ENCODE measurements at regions not wholly inside any gene's neighbourhood (a gene's known extent, or its start where the extent isn't known, plus 50 kb on each side); places are given as distances from the start of the nearest gene placed in this dataset.

GRCh38 chr6:138550346-138550767 is 51.1 kb upstream of the NHSL1 start:
- intact Hi-C loops (cut with DNase I), result no loop called here

GRCh38 chr6:138554146-138554545 is 54.9 kb upstream of the NHSL1 start:
- intact Hi-C loops (cut with DNase I), result no loop called here
- DNase-seq (ENCODE audit: low spot score), result no peak

More at GRCh38 chr6:138550346-138550767, 51.1 kb upstream of the NHSL1 start:
- DNase-seq (ENCODE audit: low spot score), result no peak

- DNase-seq (ENCODE audit: low spot score), result no peak
- intact Hi-C loops (cut with DNase I), result no loop called here
These were observed 56.2 kb upstream of the NHSL1 start for GRCh38 chr6:138555421-138555988.

GRCh38 chr6:138557147-138557546 is 57.9 kb upstream of the NHSL1 start:
- intact Hi-C loops (cut with DNase I), result no loop called here
- no peak for DNase-seq (ENCODE audit: low spot score)

- DNase-seq (ENCODE audit: low spot score), result no peak
- intact Hi-C loops (cut with DNase I), result no loop called here
These were observed 59.8 kb upstream of the NHSL1 start for GRCh38 chr6:138559143-138559542.

- no peak for DNase-seq (ENCODE audit: low spot score)
- intact Hi-C loops (cut with DNase I), result no loop called here
These were observed 61.0 kb upstream of the NHSL1 start for GRCh38 chr6:138560130-138560860.

- intact Hi-C loops (cut with DNase I), result no loop called here
- DNase-seq (ENCODE audit: low spot score), result no peak
These were observed 63.4 kb upstream of the NHSL1 start for GRCh38 chr6:138562691-138563090.

- intact Hi-C loops (cut with DNase I), result no loop called here
These were observed 63.9 kb upstream of the NHSL1 start for GRCh38 chr6:138563231-138563630.

GRCh38 chr6:138563650-138564049 is 64.4 kb upstream of the NHSL1 start:
- no peak for DNase-seq (ENCODE audit: low spot score)
- intact Hi-C loops (cut with DNase I), result no loop called here

More at GRCh38 chr6:138563231-138563630, 63.9 kb upstream of the NHSL1 start:
- DNase-seq (ENCODE audit: low spot score), result no peak

GRCh38 chr6:138564170-138564721 is 65.0 kb upstream of the NHSL1 start:
- intact Hi-C loops (cut with DNase I), result no loop called here

GRCh38 chr6:138567052-138567451 is 67.8 kb upstream of the NHSL1 start:
- DNase-seq (ENCODE audit: low spot score), result no peak
- intact Hi-C loops (cut with DNase I), result no loop called here

More at GRCh38 chr6:138564170-138564721, 65.0 kb upstream of the NHSL1 start:
- DNase-seq (ENCODE audit: low spot score), result no peak

GRCh38 chr6:138568997-138569396 is 69.7 kb upstream of the NHSL1 start:
- intact Hi-C loops (cut with DNase I), result no loop called here

GRCh38 chr6:138569554-138569953 is 70.3 kb upstream of the NHSL1 start:
- intact Hi-C loops (cut with DNase I), result no loop called here
- DNase-seq (ENCODE audit: low spot score), result no peak

More at GRCh38 chr6:138568997-138569396, 69.7 kb upstream of the NHSL1 start:
- DNase-seq (ENCODE audit: low spot score), result no peak

- DNase-seq (ENCODE audit: low spot score), result no peak
- intact Hi-C loops (cut with DNase I), result loop anchor here (5.0 kb wide), 2 partner anchors 33 to 143 kb away; no protein-coding TSS in a partner anchor
These were observed 70.9 kb upstream of the NHSL1 start for GRCh38 chr6:138569970-138570724.

GRCh38 chr6:138570725-138571029 is 71.4 kb upstream of the NHSL1 start:
- intact Hi-C loops (cut with DNase I), result loop anchor here (5.0 kb wide), 2 partner anchors 33 to 143 kb away; no protein-coding TSS in a partner anchor
- no peak for DNase-seq (ENCODE audit: low spot score)

- DNase-seq (ENCODE audit: low spot score), result no peak
- intact Hi-C loops (cut with DNase I), result loop anchor here (5.0 kb wide), 2 partner anchors 34 to 144 kb away; no protein-coding TSS in a partner anchor
These were observed 71.9 kb upstream of the NHSL1 start for GRCh38 chr6:138571181-138571580.

GRCh38 chr6:138571585-138572166 is 72.4 kb upstream of the NHSL1 start:
- DNase-seq (ENCODE audit: low spot score), result no peak
- intact Hi-C loops (cut with DNase I), result loop anchor here (5.0 kb wide), 2 partner anchors 34 to 144 kb away; no protein-coding TSS in a partner anchor

- intact Hi-C loops (cut with DNase I), result loop anchor here (5.0 kb wide), 2 partner anchors 35 to 145 kb away; no protein-coding TSS in a partner anchor
- DNase-seq (ENCODE audit: low spot score), result peak; percentile 83
These were observed 73.0 kb upstream of the NHSL1 start for GRCh38 chr6:138572167-138572875.

- intact Hi-C loops (cut with DNase I), result loop anchor here (5.0 kb wide), 2 partner anchors 36 to 146 kb away; no protein-coding TSS in a partner anchor
- no peak for DNase-seq (ENCODE audit: low spot score)
These were observed 73.6 kb upstream of the NHSL1 start for GRCh38 chr6:138572885-138573284.

Data from cardiac septum (tissue), 1 donor.